Thyroid gland (tissue), 4 donors: ENCODE measurements at regions not wholly inside any gene's neighbourhood (a gene's known extent, or its start where the extent isn't known, plus 50 kb on each side); places are given as distances from the start of the nearest gene placed in this dataset.
"Not testable (repeated sequence)": the region's sequence is repeated elsewhere in the genome, so short reads cannot be mapped to it uniquely, and the experiment has no call there.

Experiments used
- DNase-seq, 2 donors: peaks; one replicate each; pipeline ENCODE4 v3.0.0-alpha.2; 2019
- H3K27ac ChIP-seq, 3 donors: fragments of 200-600 bp; sonication (generic); 1 replicate in 2 of 3; 2 replicates in 1 of 3; pipeline ENCODE4 v1.5.1; 2016 to 2019; ENCODE audit warnings: mild to moderate bottlenecking in 1 of 3, moderate library complexity in 1 of 3
- H3K27me3 ChIP-seq: fragments of 200-600 bp; sonication (generic); one replicate; pipeline ENCODE4 v1.5.1; 2019
- H3K36me3 ChIP-seq, 2 donors: fragments of 200-600 bp; sonication (generic); one replicate each; pipeline ENCODE4 v1.5.1; 2016 to 2019
- H3K4me1 ChIP-seq, 2 donors: fragments of 200-600 bp; sonication (generic); one replicate each; pipeline ENCODE4 v1.5.1; 2017 to 2019
- H3K4me3 ChIP-seq, 3 donors: fragments of 200-600 bp; sonication (generic); replicated peaks in 1 of 3; 1 replicate in 2 of 3; 2 replicates in 1 of 3; pipeline ENCODE4 v1.5.1; 2016; ENCODE audit warnings: mild to moderate bottlenecking in 1 of 3
- H3K9me3 ChIP-seq: fragments of 200-600 bp; sonication (generic); one replicate; pipeline ENCODE4 v1.5.1; 2017
- POLR2A ChIP-seq, 2 donors: fragments of 450-650 bp; IDR thresholded peaks; one replicate each; pipeline ENCODE4 v1.6.1; 2017; ENCODE audit warnings: antibody characterized with exemption in 2 of 2, mild to moderate bottlenecking in 2 of 2, moderate library complexity in 1 of 2
- WGBS, 2 donors: methylation state at CpG; one replicate each; pipeline ENCODE4 v1.1.5; 2017; 5-methylcytosine and 5-hydroxymethylcytosine counted together
- intact Hi-C: fragments of 100-400 bp; cut with DNase I; formaldehyde crosslinking; loops from one replicate; pipeline ENCODE4 v1.15.1; 2023
- TF ChIP-seq, protein P1 (sequence below), 6 experiments: fragments of 200-600 bp in 3 of 6; fragments of 450-650 bp in 3 of 6; sonication (generic) in 3 of 6; IDR thresholded peaks; one replicate each; pipeline ENCODE4 v1.5.1; 2016 to 2019; ENCODE audit warnings: antibody characterized with exemption in 6 of 6, mild to moderate bottlenecking in 2 of 6, inconsistent platforms in 1 of 6, moderate library complexity in 1 of 6

DNA sequence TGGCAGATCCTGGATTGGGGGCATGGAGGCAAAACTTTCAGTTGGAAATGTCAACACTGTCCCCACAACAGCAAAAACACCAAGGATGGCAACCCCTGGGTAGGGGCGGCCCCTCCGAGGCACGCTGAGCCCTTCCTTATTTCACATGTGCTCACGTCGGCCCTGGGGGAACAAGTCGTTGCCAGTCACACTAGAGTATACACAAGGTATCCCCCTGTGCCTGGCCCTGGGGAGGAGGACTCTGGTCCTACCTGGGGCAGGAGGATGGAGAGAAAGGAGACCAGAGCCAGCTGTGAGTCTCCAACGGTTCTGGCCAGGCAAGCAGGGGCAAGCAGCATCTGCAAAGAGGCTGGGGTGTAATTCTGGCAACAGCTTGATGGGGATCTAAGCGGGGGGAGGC, 126.9 kb upstream of the FOXD4L5 start:
- intact Hi-C loops: no loop called here
- WGBS, 2 donors: 81 to 86% methylated on average over 8 of the region's 8 CpGs
- no peaks in the 10 kb centered on the region for H3K4me1 ChIP-seq

DNA sequence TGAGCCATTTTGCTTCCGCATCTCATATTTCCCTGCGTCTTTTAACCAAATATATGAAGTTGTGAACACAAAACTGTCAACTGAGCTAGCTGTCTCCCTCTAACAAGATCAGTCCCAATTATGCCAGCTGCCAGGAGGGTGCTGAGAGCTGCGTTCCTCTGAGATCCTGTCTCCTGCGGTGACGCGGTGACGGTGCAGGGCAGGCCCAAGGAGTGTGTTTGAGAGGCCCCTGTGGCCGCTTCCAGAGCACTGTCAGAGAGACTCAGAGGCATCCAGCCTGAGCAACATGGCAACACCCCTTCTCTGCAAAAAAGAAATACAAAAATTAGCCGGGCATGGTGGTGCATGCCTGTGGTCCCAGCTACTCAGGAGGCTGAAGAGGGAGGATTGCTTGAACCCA, 126.3 kb upstream of the FOXD4L5 start:
- no peak for TF ChIP-seq POLR2A (IDR thresholded peaks at IDR 0.05)
- TF ChIP-seq, protein P1, sequence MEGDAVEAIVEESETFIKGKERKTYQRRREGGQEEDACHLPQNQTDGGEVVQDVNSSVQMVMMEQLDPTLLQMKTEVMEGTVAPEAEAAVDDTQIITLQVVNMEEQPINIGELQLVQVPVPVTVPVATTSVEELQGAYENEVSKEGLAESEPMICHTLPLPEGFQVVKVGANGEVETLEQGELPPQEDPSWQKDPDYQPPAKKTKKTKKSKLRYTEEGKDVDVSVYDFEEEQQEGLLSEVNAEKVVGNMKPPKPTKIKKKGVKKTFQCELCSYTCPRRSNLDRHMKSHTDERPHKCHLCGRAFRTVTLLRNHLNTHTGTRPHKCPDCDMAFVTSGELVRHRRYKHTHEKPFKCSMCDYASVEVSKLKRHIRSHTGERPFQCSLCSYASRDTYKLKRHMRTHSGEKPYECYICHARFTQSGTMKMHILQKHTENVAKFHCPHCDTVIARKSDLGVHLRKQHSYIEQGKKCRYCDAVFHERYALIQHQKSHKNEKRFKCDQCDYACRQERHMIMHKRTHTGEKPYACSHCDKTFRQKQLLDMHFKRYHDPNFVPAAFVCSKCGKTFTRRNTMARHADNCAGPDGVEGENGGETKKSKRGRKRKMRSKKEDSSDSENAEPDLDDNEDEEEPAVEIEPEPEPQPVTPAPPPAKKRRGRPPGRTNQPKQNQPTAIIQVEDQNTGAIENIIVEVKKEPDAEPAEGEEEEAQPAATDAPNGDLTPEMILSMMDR (IDR thresholded peaks at IDR 0.05): no peak
- intact Hi-C loops: no loop called here
- no peak for DNase-seq
- Histone ChIP-seq H3K9me3 (no peaks in the 10 kb centered on the region), H3K27ac (no peak overlapping the region), H3K4me3 (no peak overlapping the region), H3K4me1 (no peaks in the 10 kb centered on the region), H3K36me3 (no peaks in the 10 kb centered on the region), H3K27me3 (no peaks in the 10 kb centered on the region)
- 84 to 90% methylated on average over 9 of the region's 9 CpGs for WGBS, 2 donors

More for the DNA sequence above, 126.9 kb upstream of the FOXD4L5 start:
- Histone ChIP-seq H3K27ac (no peak overlapping the region), H3K27me3 (no peaks in the 10 kb centered on the region), H3K9me3 (no peaks in the 10 kb centered on the region), H3K4me3 (no peak overlapping the region), H3K36me3 (no peaks in the 10 kb centered on the region)
- no peak for DNase-seq
- no peak for TF ChIP-seq POLR2A (IDR thresholded peaks at IDR 0.05)
- TF ChIP-seq, protein P1 (IDR thresholded peaks at IDR 0.05): no peak

DNA sequence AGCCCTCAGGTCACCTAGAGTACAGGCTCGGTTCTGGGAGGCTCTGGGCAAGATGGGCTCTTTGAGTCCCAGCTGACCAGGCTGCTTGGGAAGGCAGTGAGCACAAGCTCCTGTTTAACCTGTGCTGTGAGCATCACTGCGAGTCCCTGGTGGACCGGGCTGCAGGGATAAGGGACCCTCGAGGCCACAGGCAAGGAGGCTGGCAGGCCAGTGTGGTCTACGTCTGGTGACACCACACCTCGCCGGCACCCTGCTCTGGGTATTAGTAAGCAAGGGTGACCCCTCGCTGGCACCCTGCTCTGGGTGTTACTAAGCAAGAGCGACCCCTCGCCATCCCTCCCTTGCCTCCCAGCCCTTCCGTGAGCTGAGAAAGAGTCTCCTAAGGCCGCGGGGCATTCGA, 125.9 kb upstream of the FOXD4L5 start:
- no peak for DNase-seq
- Histone ChIP-seq H3K4me1 (no peaks in the 10 kb centered on the region), H3K27me3 (no peaks in the 10 kb centered on the region), H3K4me3 (no peak overlapping the region), H3K9me3 (no peaks in the 10 kb centered on the region), H3K27ac (no peak overlapping the region), H3K36me3 (no peaks in the 10 kb centered on the region)
- intact Hi-C loops: no loop called here
- TF ChIP-seq, protein P1 (IDR thresholded peaks at IDR 0.05): no peak
- TF ChIP-seq POLR2A (IDR thresholded peaks at IDR 0.05): no peak
- 73 to 76% methylated on average over 9 of the region's 14 CpGs for WGBS, 2 donors

DNA sequence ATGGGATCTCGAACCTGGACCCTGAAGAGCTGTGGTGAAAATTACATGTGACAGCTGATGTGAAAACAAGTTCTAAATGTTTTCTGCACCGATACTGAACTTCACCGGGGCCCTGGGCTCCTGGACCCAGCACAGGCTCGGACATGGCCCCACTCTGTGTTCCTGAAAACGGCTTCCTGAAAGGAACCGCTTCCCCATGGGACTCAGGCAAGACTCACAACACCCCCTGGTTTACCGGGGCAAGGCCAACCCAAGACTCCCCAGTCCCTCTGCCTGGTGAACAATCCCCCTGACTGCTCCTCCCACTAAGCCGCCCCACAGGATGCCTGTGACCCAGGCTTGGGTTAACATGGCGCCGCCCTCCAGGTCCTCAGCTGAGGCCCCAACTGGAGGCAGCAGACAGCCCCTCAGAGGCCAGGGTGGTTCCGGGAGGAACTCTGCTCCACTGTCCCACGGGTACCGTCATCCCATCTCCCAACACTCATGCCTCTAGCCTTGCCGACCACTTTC, 124.5 kb upstream of the FOXD4L5 start:
- no peak for DNase-seq

DNA sequence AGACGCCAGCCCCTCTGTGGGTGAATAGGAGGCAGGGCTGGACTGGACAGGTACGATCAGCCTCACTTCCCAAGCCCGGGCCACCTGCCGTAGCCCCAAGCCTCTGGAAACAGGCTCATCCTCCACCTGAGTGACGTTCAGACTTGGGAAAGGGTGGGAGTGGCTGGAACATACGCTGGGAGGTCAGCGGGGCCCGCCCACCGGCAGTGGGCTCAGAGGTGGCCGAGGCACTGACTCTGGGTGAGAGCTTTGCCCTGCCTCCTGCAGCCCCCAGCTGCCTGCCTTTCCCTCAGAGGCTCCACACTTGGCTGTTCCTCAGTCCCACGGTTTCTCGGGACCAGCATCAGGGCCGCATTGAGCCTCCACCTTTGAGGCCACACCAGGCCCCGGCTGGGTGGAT, 123.8 kb upstream of the FOXD4L5 start:
- DNase-seq, H3K27ac ChIP-seq, H3K36me3 ChIP-seq, H3K9me3 ChIP-seq, H3K27me3 ChIP-seq, intact Hi-C loops, H3K4me1 ChIP-seq, H3K4me3 ChIP-seq: not testable (repeated sequence)
- WGBS, 2 donors: 79 to 87% methylated on average over 10 to 13 of the region's 14 CpGs

More for the DNA sequence above, 124.5 kb upstream of the FOXD4L5 start:
- Histone ChIP-seq H3K9me3 (no peaks in the 10 kb centered on the region), H3K4me1 (no peaks in the 10 kb centered on the region), H3K36me3 (no peaks in the 10 kb centered on the region), H3K4me3 (no peak overlapping the region), H3K27me3 (no peaks in the 10 kb centered on the region), H3K27ac (no peak overlapping the region)
- WGBS, 2 donors: 79 to 81% methylated on average over 14 of the region's 14 CpGs
- intact Hi-C loops: no loop called here
- TF ChIP-seq, protein P1 (IDR thresholded peaks at IDR 0.05): no peak
- TF ChIP-seq POLR2A (IDR thresholded peaks at IDR 0.05): no peak

DNA sequence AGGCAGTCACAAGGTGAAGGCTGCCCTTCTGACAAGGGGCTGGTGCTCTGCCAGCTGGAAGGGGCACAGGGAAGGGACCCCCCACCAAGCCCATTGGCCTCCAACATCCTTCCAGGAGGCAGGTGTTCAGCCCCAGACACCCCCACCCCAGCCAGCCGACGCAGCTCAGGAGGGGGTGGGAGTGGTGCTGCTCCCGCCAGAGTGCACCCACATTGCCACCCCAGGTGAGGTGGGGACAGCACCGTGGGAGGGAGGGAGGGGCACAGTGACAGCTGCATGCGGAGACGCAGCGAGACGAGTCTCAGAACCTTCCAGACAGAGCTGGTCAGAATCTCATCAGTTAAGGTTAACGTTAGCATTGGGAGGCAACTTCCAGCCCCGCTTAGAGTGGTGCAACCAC, 121.6 kb upstream of the FOXD4L5 start:
- H3K27me3 ChIP-seq, DNase-seq, H3K4me3 ChIP-seq, H3K36me3 ChIP-seq, H3K4me1 ChIP-seq, H3K27ac ChIP-seq, H3K9me3 ChIP-seq, intact Hi-C loops: not testable (repeated sequence)
- 87 to 90% methylated on average over 10 of the region's 10 CpGs for WGBS, 2 donors

DNA sequence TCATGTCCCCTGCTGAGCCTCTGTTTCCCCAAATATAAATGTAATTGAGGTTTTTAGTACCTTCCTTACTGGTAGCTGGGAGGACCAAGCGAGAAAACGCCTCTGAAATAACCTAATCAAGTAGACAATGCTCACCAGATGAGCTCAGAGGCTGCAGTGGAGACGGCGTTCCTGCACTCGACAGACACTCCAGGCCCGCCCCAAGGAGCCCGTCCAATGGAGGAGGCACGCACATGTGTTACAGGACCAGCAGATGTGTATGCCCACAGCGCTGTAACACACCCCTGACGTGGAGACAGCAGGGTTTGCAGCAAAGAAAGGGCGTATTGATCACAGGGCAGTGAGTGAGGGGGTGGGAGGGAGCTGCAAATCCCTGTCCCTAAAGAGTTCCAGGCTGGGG, 120.8 kb upstream of the FOXD4L5 start:
- H3K4me1 ChIP-seq, H3K27ac ChIP-seq, H3K4me3 ChIP-seq, H3K9me3 ChIP-seq, H3K27me3 ChIP-seq, H3K36me3 ChIP-seq, DNase-seq, intact Hi-C loops: not testable (repeated sequence)
- 78 to 86% methylated on average over 9 to 11 of the region's 11 CpGs for WGBS, 2 donors
